Keratinocyte (primary cell): ENCODE measurements at regions not wholly inside any gene's neighbourhood (a gene's known extent, or its start where the extent isn't known, plus 50 kb on each side); places are given as distances from the start of the nearest gene placed in this dataset.

Experiments used
- EZH2 ChIP-seq: IDR thresholded peaks from one replicate; pipeline ENCODE4 v1.6.1; 2012; ENCODE audit warnings: inconsistent platforms, mild to moderate bottlenecking, low read length, moderate library complexity
- TF ChIP-seq, protein P1 (sequence below), 3 experiments: IDR thresholded peaks in 1 of 3; conservative IDR thresholded peaks in 1 of 3; optimal IDR thresholded peaks in 1 of 3; 2 replicates in 2 of 3; 3 replicates in 1 of 3; pipeline versions ENCODE3 to v1.5.1; 2011; ENCODE audit warnings: low read length in 3 of 3, mild to moderate bottlenecking in 3 of 3, moderate library complexity in 2 of 3, control low read depth in 1 of 3, inconsistent platforms in 1 of 3; ENCODE audit not compliant: insufficient read depth in 2 of 3; ENCODE audit errors: extremely low read depth in 1 of 3

DNA sequence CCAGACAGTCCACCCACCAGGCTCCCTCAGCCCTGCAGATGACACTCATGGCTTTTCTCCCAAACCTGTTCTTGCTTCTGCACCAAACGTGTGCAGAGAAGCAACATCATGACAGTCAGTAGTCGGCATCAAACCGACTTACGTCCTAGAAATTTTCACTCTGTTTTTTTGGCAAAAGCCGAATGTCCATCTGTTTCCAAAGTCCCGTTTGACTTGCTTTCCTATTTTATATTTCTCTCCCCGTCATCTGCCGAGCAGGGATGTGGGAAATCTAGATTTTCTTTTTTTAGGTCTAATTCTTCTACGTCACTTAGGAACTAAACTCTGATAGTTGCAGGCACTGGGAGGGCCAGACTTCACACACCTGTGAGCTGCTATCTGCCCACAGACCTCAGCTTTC is 104.9 kb downstream of the RMI2 start:
- TF ChIP-seq, protein P1, sequence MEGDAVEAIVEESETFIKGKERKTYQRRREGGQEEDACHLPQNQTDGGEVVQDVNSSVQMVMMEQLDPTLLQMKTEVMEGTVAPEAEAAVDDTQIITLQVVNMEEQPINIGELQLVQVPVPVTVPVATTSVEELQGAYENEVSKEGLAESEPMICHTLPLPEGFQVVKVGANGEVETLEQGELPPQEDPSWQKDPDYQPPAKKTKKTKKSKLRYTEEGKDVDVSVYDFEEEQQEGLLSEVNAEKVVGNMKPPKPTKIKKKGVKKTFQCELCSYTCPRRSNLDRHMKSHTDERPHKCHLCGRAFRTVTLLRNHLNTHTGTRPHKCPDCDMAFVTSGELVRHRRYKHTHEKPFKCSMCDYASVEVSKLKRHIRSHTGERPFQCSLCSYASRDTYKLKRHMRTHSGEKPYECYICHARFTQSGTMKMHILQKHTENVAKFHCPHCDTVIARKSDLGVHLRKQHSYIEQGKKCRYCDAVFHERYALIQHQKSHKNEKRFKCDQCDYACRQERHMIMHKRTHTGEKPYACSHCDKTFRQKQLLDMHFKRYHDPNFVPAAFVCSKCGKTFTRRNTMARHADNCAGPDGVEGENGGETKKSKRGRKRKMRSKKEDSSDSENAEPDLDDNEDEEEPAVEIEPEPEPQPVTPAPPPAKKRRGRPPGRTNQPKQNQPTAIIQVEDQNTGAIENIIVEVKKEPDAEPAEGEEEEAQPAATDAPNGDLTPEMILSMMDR (optimal IDR thresholded peaks at IDR 0.05 in 1 of 3, IDR thresholded peaks at IDR 0.05 in 1 of 3, conservative IDR thresholded peaks at IDR 0.05 in 1 of 3; ENCODE audit: extremely low read depth in 1 of 3, insufficient read depth in 2 of 3, low read length in 3 of 3) = no peak
- no peak for TF ChIP-seq EZH2
